ENCODE measurements at regions not wholly inside any gene's neighbourhood (a gene's known extent, or its start where the extent isn't known, plus 50 kb on each side); places are given as distances from the start of the nearest gene placed in this dataset.

GRCh38 chr12:60070552-60070951, 474.7 kb downstream of the SLC16A7 start:
- TF ChIP-seq CTCF (IDR thresholded peaks at IDR 0.05) = no peak
- TF ChIP-seq POLR2A (IDR thresholded peaks at IDR 0.05) = no peak
